K562 (cell line): ENCODE measurements at regions not wholly inside any gene's neighbourhood (a gene's known extent, or its start where the extent isn't known, plus 50 kb on each side); places are given as distances from the start of the nearest gene placed in this dataset.

ENCODE experiments used
- ATAC-seq: fragments of 200-7000 bp; cut with Tn5 transposase; 3 replicates; pipeline ENCODE4 v1.9.1; 2020; ENCODE audit warnings: moderate library complexity
- BruUV-seq: library from RNA; stranded (reverse); fragments of 400-500 nt; replicated peaks from 2 replicates; lab custom pipeline; 2021; lab: Mats Ljungman, UMichigan
- CTCF ChIA-PET: fragments of 300-600 bp; formaldehyde crosslinking; extraction: SDS; loops from one replicate; lab custom pipeline; 2021; ENCODE audit warnings: low intra/inter-chr PET ratio; lab: Yijun Ruan, JAX
- POLR2A ChIA-PET: fragments of 300-600, 350-650 bp; sonication (Branson Sonifier 250); formaldehyde crosslinking; extraction: SDS; loops from one replicate; lab custom pipeline; 2021; ENCODE audit warnings: antibody characterized with exemption, inconsistent platforms; lab: Yijun Ruan, JAX
- DNase-seq, 4 experiments: peaks; one replicate each; pipeline versions ENCODE4 v3.0.0 to v3.0.0-alpha.2; 2011 to 2018; ENCODE audit warnings: low spot score in 3 of 4, mixed read lengths in 3 of 4; ENCODE audit errors: extremely low read depth in 1 of 4
- FAIRE-seq: peaks from 2 replicates; lab custom pipeline; 2011; peaks lifted over from hg19 to GRCh38; lab: Jason Lieb, UNC
- H2AFZ ChIP-seq: 2 replicates; pipeline ENCODE4 v1.6.0; 2011; ENCODE audit warnings: low read depth, low read length, control low read depth, inconsistent platforms
- H3K27ac ChIP-seq: fragments of 200-600 bp; 3 replicates; pipeline ENCODE4 v1.8.0; 2011; ENCODE audit warnings: low read depth, mild to moderate bottlenecking, control low read depth, inconsistent platforms, low read length, moderate library complexity, mixed read lengths; ENCODE audit errors: extremely low read depth
- H3K27me3 ChIP-seq, 2 experiments: fragments of 300-600 bp in 1 of 2; 2 replicates in 1 of 2; 3 replicates in 1 of 2; pipeline versions ENCODE4 v1.6.0 to v1.8.0; 2011; ENCODE audit warnings: inconsistent platforms in 2 of 2, low read length in 2 of 2, mild to moderate bottlenecking in 1 of 2, mixed read lengths in 1 of 2, moderate library complexity in 1 of 2; ENCODE audit not compliant: control insufficient read depth in 2 of 2, insufficient read depth in 2 of 2
- H3K36me3 ChIP-seq: fragments of 300-600 bp; 3 replicates; pipeline ENCODE4 v1.8.0; 2011; ENCODE audit warnings: mild to moderate bottlenecking, low read length, inconsistent platforms; ENCODE audit not compliant: control insufficient read depth, insufficient read depth
- H3K4me1 ChIP-seq, 2 experiments: fragments of 200-600 bp in 1 of 2; replicated peaks in 1 of 2; 2 replicates in 1 of 2; 3 replicates in 1 of 2; pipeline versions ENCODE4 v1.5.1 to v1.8.0; 2011; ENCODE audit warnings: inconsistent platforms in 2 of 2, low read length in 2 of 2, mild to moderate bottlenecking in 1 of 2, mixed read lengths in 1 of 2, moderate library complexity in 1 of 2; ENCODE audit not compliant: control insufficient read depth in 2 of 2, insufficient read depth in 2 of 2
- H3K4me2 ChIP-seq: 2 replicates; pipeline ENCODE4 v1.6.1; 2011; ENCODE audit warnings: low read length, control low read depth, inconsistent platforms, mixed read lengths; ENCODE audit not compliant: insufficient read depth
- H3K4me3 ChIP-seq: fragments of 200-600 bp; sonication (generic), shearing (Covaris generic); 2 replicates; pipeline ENCODE4 v1.5.1; 2016; ENCODE audit warnings: control low read depth, inconsistent platforms
- H3K79me2 ChIP-seq: fragments of 200-600 bp; 3 replicates; pipeline ENCODE4 v1.8.0; 2011; ENCODE audit warnings: low read length, inconsistent platforms; ENCODE audit not compliant: control insufficient read depth, insufficient read depth
- H3K9ac ChIP-seq, 2 experiments: 2 replicates each; pipeline versions ENCODE4 v1.6.0 to v1.6.1; 2011; ENCODE audit warnings: low read depth in 2 of 2, low read length in 2 of 2, control low read depth in 1 of 2, inconsistent platforms in 1 of 2, mild to moderate bottlenecking in 1 of 2, mixed read lengths in 1 of 2; ENCODE audit not compliant: insufficient read depth in 1 of 2
- H3K9me1 ChIP-seq: one replicate; pipeline ENCODE4 v1.6.0; 2011; ENCODE audit warnings: inconsistent platforms, mild to moderate bottlenecking, low read length, moderate library complexity; ENCODE audit not compliant: control insufficient read depth, insufficient read depth
- H3K9me3 ChIP-seq: replicated peaks from 2 replicates; pipeline ENCODE4 v1.5.1; 2011; ENCODE audit warnings: low read depth, low read length, inconsistent platforms; ENCODE audit not compliant: control insufficient read depth, insufficient read depth
- H4K20me1 ChIP-seq: replicated peaks from 2 replicates; pipeline ENCODE4 v1.6.1; 2011; ENCODE audit warnings: low read length, inconsistent platforms, mixed read lengths; ENCODE audit not compliant: control insufficient read depth, insufficient read depth
- EP400 ChIP-seq: fragments of 450-650 bp; IDR thresholded peaks from 2 replicates; pipeline ENCODE4 v1.6.1; 2017; ENCODE audit warnings: antibody characterized with exemption, mild to moderate bottlenecking, moderate library complexity
- ERF ChIP-seq: fragments of 450-650 bp; formaldehyde crosslinking; IDR thresholded peaks from 2 replicates; pipeline ENCODE4 v1.4.0; 2020; ENCODE audit warnings: mild to moderate bottlenecking, mixed read lengths
- FOXP4 ChIP-seq: sonication (generic); formaldehyde crosslinking; IDR thresholded peaks from 2 replicates; pipeline ENCODE4 v1.8.0; 2022; ENCODE audit warnings: mild to moderate bottlenecking, missing genetic modification reagents, borderline replicate concordance
- KLF13 ChIP-seq: fragments of 450-650 bp; IDR thresholded peaks from 2 replicates; pipeline ENCODE4 v1.6.1; 2016; ENCODE audit warnings: missing genetic modification characterization, low read depth, mild to moderate bottlenecking, missing compliant biosample characterization, moderate library complexity, borderline replicate concordance
- NFYB ChIP-seq: IDR thresholded peaks from 2 replicates; pipeline ENCODE4 v1.6.1; 2011; ENCODE audit warnings: mild to moderate bottlenecking, moderate library complexity; ENCODE audit not compliant: insufficient read length; ENCODE audit errors: extremely low read depth
- RB1 ChIP-seq: fragments of 450-650 bp; IDR thresholded peaks from 2 replicates; pipeline ENCODE4 v1.6.1; 2017; ENCODE audit warnings: low read depth, mild to moderate bottlenecking
- SRSF1 ChIP-seq: fragments of 200-400 bp; formaldehyde crosslinking; IDR thresholded peaks from 2 replicates; pipeline ENCODE4 v1.6.1; 2017; ENCODE audit warnings: mild to moderate bottlenecking, low read depth, low read length, moderate library complexity
- ZNF707 ChIP-seq: fragments of 250-450 bp; sonication (Bioruptor Pico); conservative IDR thresholded peaks from 2 replicates; pipeline ENCODE4 v1.8.0; 2022; ENCODE audit warnings: inconsistent platforms, mild to moderate bottlenecking, moderate library complexity
- WGBS: fragments of 100-300 bp; shearing (Covaris generic); methylation state at CpG from one replicate; pipeline ENCODE4 v1.1.6; 2016; ENCODE audit warnings: low coverage, mixed read lengths; ENCODE audit not compliant: insufficient coverage; ENCODE audit errors: missing lambda C conversion rate; 5-methylcytosine and 5-hydroxymethylcytosine counted together
- in situ Hi-C: fragments of 300-500 bp; cut with MboI; formaldehyde crosslinking; loops from 4 replicates; pipeline ENCODE4 v1.15.0; 2018; ENCODE audit warnings: inconsistent platforms, mixed read lengths
- intact Hi-C: fragments of 100-400 bp; cut with micrococcal nuclease; formaldehyde crosslinking; loops from 2 replicates; pipeline ENCODE4 v1.14.2; 2022

- H3K4me3 ChIP-seq, result no peak overlapping the region
- TF ChIP-seq NFYB (no peak), FOXP4 (CRISPR knock-in tag) (no peak), RB1 (no peak), KLF13 (tag) (no peak), SRSF1 (no peak), ZNF707 (CRISPR knock-in tag) (no peak), ERF (CRISPR knock-in tag) (no peak), EP400 (no peak)
- ChIA-PET CTCF (no interaction called here), POLR2A (no interaction called here)
- no peak overlapping the region for H3K27ac ChIP-seq
- no peaks in the 10 kb centered on the region; a peak in 1 of 5 replicates for H3K4me1 ChIP-seq
- WGBS, result 2% methylated on average over 3 of the region's 3 CpGs
- intact Hi-C loops (no loop called here), in situ Hi-C loops (no loop called here)
- FAIRE-seq (no peak), DNase-seq (no peak), ATAC-seq (no peak)
- H3K36me3 ChIP-seq, result no peaks in the 10 kb centered on the region
- no peaks in the 10 kb centered on the region for H3K9me1 ChIP-seq
- BruUV-seq, result no TSS peak
- H2AFZ ChIP-seq, result no peak overlapping the region
- H3K9me3 ChIP-seq, result no peaks in the 10 kb centered on the region
- no peak overlapping the region for H3K4me2 ChIP-seq
- H3K27me3 ChIP-seq, result no peaks in the 10 kb centered on the region; a peak in 1 of 5 replicates
- H3K79me2 ChIP-seq, result no peaks in the 10 kb centered on the region
- no peak overlapping the region for H3K9ac ChIP-seq
- H4K20me1 ChIP-seq, result no peaks in the 10 kb centered on the region
Measured at GRCh38 chr1:184297244-184297750, 89.5 kb upstream of the C1orf21 start.
